DND-41 (cell line): ENCODE measurements at regions not wholly inside any gene's neighbourhood (a gene's known extent, or its start where the extent isn't known, plus 50 kb on each side); places are given as distances from the start of the nearest gene placed in this dataset.

Source experiments
- ATAC-seq: fragments of 200-7000 bp; cut with Tn5 transposase; 3 replicates; pipeline ENCODE4 v1.9.1; 2021; ENCODE audit warnings: low read depth; ENCODE audit not compliant: insufficient read depth
- DNase-seq: peaks from one replicate; pipeline ENCODE4 v3.0.0-alpha.2; 2020
- H2AFZ ChIP-seq: 2 replicates; pipeline ENCODE4 v1.6.0; 2012; ENCODE audit warnings: low read depth, low read length
- H3K27ac ChIP-seq: 2 replicates; pipeline ENCODE4 v1.5.1; 2012; ENCODE audit warnings: low read length, inconsistent platforms
- H3K27me3 ChIP-seq: fragments of 200-600 bp; sonication (generic); 2 replicates; pipeline ENCODE4 v1.6.0; 2012; ENCODE audit warnings: low read length, mild to moderate bottlenecking, inconsistent platforms; ENCODE audit not compliant: insufficient read depth, poor library complexity
- H3K36me3 ChIP-seq: 2 replicates; pipeline ENCODE4 v1.5.1; 2012; ENCODE audit warnings: low read length, inconsistent platforms; ENCODE audit not compliant: insufficient read depth
- H3K4me1 ChIP-seq: 2 replicates; pipeline ENCODE4 v1.5.1; 2012; ENCODE audit warnings: mild to moderate bottlenecking, low read length; ENCODE audit not compliant: insufficient read depth
- H3K4me2 ChIP-seq: 2 replicates; pipeline ENCODE4 v1.6.0; 2012; ENCODE audit warnings: mild to moderate bottlenecking, moderate library complexity, low read length, inconsistent platforms; ENCODE audit not compliant: insufficient read depth
- H3K4me3 ChIP-seq, 2 experiments: fragments of 200-600 bp in 1 of 2; shearing (Covaris generic) in 1 of 2; 2 replicates each; pipeline ENCODE4 v1.5.1; 2012 to 2016; ENCODE audit warnings: inconsistent platforms in 2 of 2, low read length in 2 of 2, mild to moderate bottlenecking in 2 of 2, low read depth in 1 of 2, moderate library complexity in 1 of 2
- H3K79me2 ChIP-seq: 2 replicates; pipeline ENCODE4 v1.6.0; 2012; ENCODE audit warnings: low read length, inconsistent platforms; ENCODE audit not compliant: insufficient read depth
- H3K9ac ChIP-seq: 2 replicates; pipeline ENCODE4 v1.6.0; 2012; ENCODE audit warnings: low read depth, mild to moderate bottlenecking, inconsistent platforms, low read length, moderate library complexity
- H3K9me3 ChIP-seq: 2 replicates; pipeline ENCODE4 v1.5.1; 2012; ENCODE audit warnings: low read length, moderate library complexity, mild to moderate bottlenecking, inconsistent platforms; ENCODE audit not compliant: insufficient read depth, severe bottlenecking
- H4K20me1 ChIP-seq: 2 replicates; pipeline ENCODE4 v1.6.0; 2012; ENCODE audit warnings: low read length; ENCODE audit not compliant: insufficient read depth
- EZH2 ChIP-seq: IDR thresholded peaks from 3 replicates; pipeline ENCODE4 v1.6.1; 2012; ENCODE audit warnings: borderline replicate concordance, low read depth, mild to moderate bottlenecking, moderate library complexity, low read length, inconsistent platforms; ENCODE audit not compliant: severe bottlenecking
- TF ChIP-seq, protein P1 (sequence below): IDR thresholded peaks from 2 replicates; pipeline ENCODE4 v1.5.1; 2012; ENCODE audit warnings: borderline replicate concordance, low read length, moderate library complexity, mild to moderate bottlenecking; ENCODE audit not compliant: poor library complexity, severe bottlenecking; ENCODE audit errors: extremely low read depth

- Histone ChIP-seq H3K9me3 (no peaks in the 10 kb centered on the region), H4K20me1 (no peaks in the 10 kb centered on the region), H3K4me2 (no peak overlapping the region), H3K36me3 (no peaks in the 10 kb centered on the region), H3K27ac (no peak overlapping the region), H3K4me1 (no peaks in the 10 kb centered on the region), H2AFZ (no peak overlapping the region), H3K79me2 (no peaks in the 10 kb centered on the region), H3K9ac (no peak overlapping the region), H3K27me3 (no peaks in the 10 kb centered on the region), H3K4me3 (no peak overlapping the region)
- TF ChIP-seq, protein P1, sequence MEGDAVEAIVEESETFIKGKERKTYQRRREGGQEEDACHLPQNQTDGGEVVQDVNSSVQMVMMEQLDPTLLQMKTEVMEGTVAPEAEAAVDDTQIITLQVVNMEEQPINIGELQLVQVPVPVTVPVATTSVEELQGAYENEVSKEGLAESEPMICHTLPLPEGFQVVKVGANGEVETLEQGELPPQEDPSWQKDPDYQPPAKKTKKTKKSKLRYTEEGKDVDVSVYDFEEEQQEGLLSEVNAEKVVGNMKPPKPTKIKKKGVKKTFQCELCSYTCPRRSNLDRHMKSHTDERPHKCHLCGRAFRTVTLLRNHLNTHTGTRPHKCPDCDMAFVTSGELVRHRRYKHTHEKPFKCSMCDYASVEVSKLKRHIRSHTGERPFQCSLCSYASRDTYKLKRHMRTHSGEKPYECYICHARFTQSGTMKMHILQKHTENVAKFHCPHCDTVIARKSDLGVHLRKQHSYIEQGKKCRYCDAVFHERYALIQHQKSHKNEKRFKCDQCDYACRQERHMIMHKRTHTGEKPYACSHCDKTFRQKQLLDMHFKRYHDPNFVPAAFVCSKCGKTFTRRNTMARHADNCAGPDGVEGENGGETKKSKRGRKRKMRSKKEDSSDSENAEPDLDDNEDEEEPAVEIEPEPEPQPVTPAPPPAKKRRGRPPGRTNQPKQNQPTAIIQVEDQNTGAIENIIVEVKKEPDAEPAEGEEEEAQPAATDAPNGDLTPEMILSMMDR: no peak
- no peak for TF ChIP-seq EZH2
- DNase-seq (no peak), ATAC-seq (no peak)
Observed at GRCh38 chr13:80712026-80712425, 371.1 kb upstream of the SPRY2 start.

DNA sequence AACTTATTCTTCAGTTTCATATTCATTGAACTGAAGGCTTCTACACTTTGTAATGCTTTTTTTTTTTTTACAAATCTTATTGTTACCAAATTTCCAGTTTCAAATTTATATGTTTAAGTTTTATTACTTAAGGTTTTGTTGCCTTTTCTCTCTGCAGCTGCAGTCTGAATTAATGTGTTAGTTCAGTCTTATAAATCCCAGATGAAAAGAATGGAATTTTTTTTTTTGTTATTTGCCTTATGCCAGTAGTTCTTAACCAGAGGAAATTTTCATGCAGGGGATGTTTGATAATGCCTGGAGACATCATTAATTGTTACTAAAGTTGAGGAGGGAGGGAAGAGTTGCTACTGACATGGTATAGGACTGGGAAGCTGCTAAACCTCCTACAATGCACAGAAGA, 367.9 kb upstream of the SPRY2 start:
- Histone ChIP-seq H3K27ac (no peak overlapping the region), H3K4me1 (no peaks in the 10 kb centered on the region), H4K20me1 (no peaks in the 10 kb centered on the region), H3K9ac (no peak overlapping the region), H3K4me2 (no peak overlapping the region), H3K4me3 (no peak overlapping the region), H3K79me2 (no peaks in the 10 kb centered on the region), H3K27me3 (no peaks in the 10 kb centered on the region), H2AFZ (no peak overlapping the region), H3K36me3 (no peaks in the 10 kb centered on the region), H3K9me3 (peaks cover 2% of the 10 kb centered on the region)
- ATAC-seq: no peak
- TF ChIP-seq EZH2: no peak
- TF ChIP-seq, protein P1: no peak
- DNase-seq: no peak

GRCh38 chr13:80707000-80707983, 366.4 kb upstream of the SPRY2 start:
- Histone ChIP-seq H3K9ac (no peak overlapping the region), H3K9me3 (peaks cover 2% of the 10 kb centered on the region), H3K79me2 (no peaks in the 10 kb centered on the region), H3K4me1 (no peaks in the 10 kb centered on the region), H2AFZ (no peak overlapping the region), H3K36me3 (no peaks in the 10 kb centered on the region), H3K4me2 (no peak overlapping the region), H3K4me3 (no peak overlapping the region), H4K20me1 (no peaks in the 10 kb centered on the region), H3K27me3 (no peaks in the 10 kb centered on the region), H3K27ac (no peak overlapping the region)
- ATAC-seq (no peak), DNase-seq (no peak)
- TF ChIP-seq EZH2: no peak
- TF ChIP-seq, protein P1: no peak
